ENCODE measurements at regions not wholly inside any gene's neighbourhood (a gene's known extent, or its start where the extent isn't known, plus 50 kb on each side); places are given as distances from the start of the nearest gene placed in this dataset.

DNA sequence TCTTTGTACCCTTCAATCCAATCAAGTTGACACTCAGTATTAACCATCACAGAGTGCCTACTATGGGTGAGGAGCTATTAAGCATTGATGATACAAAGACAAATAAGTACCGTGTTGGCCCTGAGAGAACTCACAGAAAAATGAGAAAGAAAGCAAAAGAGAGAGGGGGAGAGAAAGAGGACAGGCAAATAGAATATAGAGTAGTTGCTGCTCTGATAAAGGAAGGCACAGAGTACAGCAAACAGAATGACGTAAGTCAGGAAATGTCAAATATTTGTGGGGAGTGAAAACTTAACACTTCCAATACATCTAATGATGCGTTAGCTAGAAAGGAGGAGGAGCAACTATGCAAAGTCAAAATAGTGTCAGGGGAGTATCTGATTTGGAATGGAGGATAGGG, 320.6 kb upstream of the KCNH8 start:
- DNase-seq (ENCODE audit: low spot score), result no peak

DNA sequence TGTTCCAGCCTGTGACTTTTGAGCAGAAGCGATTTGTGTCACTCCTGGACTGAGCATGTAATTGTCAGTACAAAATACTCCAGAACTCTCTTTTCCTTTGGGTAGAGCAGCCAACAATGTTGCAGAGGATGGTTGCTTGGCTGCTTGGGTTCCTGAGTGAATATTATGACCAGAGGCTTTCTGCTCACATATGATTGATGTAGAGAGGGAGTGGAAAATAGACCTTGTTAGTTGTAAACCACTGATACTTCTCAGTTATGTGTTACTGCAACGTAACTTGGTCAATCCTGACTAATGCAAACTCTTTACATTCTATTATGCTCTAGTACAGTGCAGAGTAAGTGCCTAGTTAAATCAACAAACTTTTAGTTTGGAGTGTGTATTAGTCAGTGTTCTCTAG, 322.6 kb upstream of the KCNH8 start:
- no peak for DNase-seq (ENCODE audit: low spot score)

DNA sequence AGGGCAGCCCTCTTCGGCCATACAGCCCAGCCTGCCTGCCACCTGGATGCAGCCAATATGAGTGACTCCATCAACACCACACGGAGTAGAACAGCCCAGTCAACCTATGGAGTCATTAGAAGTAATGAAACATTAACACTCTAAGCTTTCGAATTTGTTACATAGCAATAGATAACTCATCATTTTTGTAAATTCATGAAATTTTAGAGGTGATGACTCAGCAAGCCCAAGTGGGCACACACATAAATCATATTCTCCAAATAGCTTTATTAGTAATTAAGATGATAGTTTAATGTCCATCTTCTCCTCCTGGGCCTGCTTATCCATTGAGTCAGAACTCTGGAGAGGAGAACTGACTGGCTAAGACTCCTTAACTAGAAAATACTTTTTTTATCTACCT, 335.0 kb upstream of the KCNH8 start:
- no peak for DNase-seq (ENCODE audit: low spot score)

DNA sequence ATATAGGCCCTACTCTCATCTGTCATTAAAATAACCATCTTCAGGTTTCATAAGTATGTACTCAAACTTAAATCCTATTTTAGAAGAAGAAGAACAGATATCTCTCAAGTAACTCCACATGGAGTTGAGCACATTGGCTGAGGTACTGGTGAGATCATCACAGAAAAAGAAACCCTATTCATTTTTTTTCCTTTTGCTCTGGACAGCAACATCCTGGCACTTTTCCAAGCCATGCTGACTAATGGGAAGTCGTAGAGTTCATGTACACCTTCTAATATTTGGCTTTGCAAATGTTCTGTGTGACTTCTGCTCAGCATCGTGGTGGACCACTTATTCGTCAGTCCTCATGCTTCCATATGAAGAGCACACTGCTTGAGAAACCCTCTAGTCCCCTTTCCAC, 336.0 kb upstream of the KCNH8 start:
- no peak for DNase-seq (ENCODE audit: low spot score)

DNA sequence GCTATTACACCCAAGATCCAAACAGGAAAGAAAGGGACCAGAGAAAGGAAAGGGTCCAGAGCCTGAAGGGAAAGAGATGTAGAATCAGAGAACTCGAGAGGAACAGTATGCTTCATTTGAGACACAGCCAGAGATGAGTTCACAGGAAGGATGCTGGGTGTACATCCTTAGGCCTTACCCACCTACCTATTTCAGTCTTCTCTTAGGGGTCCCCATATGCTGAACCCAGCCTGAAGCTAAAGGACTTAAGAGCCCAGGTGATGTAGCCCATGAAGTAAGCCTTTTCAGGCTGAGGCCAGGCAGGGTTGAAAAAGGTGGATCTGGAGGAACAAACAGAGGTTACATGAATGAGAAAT, 338.0 kb upstream of the KCNH8 start:
- no peak for DNase-seq (ENCODE audit: low spot score)

DNA sequence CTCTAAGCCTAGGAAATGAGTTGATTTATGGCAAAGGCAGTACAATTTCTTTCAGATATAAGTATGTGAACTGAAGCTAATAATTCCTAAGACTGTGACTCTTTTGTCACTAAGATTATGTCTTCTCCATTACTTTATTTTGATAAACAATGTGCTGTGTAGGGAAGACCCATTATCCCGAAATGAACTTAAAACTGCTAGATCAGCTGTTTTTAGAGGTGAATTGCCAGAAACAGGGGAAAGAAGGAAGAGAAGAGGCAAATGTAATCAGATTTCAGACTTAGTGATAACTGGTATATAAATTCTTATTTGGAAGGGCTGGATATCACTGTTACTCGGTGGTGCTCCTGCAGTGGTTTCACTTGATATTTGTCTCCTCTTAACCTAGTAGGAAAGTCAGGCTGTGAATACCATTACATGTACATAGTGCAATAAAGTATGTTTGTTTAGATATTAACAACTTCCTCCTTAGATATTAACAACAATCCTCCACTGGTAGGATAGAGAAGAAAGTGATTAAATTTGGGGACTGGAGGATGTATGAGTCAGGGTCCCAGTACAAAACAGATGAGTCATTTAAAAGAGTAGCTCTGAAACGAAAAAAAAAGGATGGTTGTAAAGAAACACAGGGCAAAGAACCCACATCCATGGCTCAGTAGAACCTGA, 338.5 kb upstream of the KCNH8 start:
- DNase-seq (ENCODE audit: low spot score), result no peak

DNA sequence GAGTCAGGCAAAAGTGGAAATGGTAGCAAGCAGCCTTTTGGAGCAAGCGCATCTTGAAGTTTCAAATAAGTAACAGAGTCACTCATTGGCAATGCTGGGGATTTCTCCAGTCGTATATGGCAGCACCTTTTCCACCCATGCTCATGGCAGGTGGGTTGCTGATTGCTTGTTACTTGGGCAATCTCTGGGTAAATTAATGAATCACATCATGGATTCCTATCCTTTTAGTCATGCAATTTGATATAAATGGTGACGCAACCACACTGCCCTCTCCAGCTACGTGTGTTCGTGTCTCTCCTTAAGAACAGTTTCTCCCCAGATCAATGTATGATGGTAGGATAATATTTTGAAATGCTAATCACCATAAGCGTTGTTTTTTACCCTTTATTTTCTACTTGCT, 339.9 kb upstream of the KCNH8 start:
- no peak for DNase-seq (ENCODE audit: low spot score)

DNA sequence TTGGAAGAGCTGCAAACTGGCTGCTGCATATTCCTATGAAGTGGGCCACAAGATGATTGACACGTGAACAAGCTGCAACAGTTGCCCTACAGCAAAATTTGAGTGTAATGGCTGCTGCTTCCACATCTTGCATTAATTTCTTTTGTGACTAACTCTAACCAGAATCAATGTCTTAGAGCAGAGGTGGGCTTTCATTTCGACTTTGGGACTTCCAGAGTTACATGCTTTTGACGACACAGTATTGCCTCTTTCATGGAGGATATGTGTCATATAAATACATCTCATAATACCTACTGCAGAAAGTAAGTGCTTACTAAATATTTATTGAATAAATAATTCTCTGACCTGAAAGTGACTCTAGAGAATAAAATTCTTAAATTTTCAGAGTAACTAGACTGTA, 340.7 kb upstream of the KCNH8 start:
- DNase-seq (ENCODE audit: low spot score), result no peak

DNA sequence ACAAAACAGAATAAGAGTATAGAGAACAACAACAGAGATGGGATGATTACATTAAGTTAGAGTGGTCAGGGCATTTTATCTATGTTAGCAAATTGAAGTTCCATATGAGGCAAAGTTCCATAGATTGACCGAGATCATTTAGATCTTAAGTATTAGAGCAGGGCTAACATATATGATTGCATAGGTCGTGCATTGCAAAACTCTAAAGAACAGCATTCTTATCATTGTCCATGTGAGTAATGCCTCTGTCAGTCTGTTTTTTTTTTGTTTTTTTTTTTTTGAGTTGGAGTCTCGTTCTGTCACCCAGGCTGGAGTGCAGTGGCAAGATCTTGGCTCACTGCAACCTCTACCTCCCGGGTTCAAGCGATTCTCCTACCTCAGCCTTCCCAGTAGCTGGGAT, 341.7 kb upstream of the KCNH8 start:
- no peak for DNase-seq (ENCODE audit: low spot score)

DNA sequence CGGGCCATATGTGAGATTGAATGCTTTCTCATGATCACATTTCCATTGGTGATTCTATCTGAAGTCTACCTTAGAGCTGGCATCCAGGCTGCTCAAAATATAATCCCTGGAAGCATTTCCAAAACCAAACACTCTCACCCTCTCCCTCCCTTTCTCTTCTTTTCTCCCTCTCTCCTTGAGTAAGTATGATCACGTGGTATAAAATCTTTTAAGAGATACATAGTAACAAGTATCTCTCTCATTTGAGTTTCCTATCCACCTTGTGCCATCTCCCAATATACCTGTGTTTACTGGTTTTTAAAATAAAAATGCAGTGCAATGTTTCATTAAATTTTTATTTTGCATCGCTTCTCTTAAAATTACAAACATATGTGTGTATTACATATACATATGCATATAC, 350.9 kb upstream of the KCNH8 start:
- DNase-seq (ENCODE audit: low spot score), result no peak

DNA sequence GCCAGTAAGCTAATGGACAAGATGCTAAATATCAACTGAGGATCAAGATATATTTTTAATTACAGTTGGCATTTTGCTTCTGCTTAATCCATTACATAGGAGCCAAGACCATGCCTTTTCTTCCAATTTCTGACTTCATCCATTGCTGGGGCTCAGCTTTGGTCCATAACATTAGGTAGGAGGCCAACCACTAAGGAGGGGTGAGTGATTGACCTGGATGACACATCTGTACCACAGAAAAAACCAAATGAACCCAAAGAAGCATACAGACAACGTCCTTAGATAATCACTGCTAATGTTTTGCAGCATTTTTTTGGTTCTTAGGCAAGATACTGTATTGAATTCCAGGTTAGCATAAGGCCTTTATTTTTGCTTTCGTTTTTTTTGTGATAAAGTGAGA, 353.2 kb upstream of the KCNH8 start:
- no peak for DNase-seq (ENCODE audit: low spot score)

DNA sequence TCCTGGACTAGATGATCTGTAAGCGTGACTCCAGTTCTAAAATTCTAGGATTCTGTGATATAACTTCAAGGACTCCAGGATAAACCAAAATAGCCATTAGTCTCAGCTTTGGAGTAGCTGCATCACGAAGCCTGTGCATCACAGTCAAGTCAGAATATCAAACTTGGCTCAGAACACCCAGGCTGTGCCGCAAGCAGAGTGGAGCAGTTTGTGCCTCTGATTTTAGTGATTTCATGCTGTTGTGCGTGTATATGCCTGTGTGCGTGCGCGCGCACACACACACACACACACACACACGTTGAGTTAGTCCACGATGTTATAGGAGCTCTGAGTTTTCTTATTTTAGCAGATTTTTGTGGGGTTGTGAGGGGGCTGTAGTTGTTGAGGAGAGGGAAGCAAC, 356.6 kb upstream of the KCNH8 start:
- no peak for DNase-seq (ENCODE audit: low spot score)

DNA sequence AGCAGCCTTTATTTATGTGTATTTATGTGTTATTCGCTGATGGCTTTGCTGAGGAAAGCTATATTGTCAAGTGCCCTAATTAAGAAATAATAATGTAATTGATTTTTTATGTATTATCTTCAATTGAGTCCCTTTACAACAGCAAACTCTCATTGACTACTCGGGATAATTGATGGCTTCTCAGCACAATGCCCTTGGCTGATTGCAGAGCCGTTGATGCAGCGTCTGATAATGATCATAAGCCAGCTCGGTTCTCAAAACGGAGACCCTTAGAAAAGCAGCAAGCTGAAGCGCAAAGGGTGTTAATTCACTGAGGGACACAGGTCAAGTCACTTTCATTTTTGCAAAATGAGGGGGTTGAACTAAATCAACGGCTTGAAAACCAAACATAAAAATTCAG, 357.1 kb upstream of the KCNH8 start:
- DNase-seq (ENCODE audit: low spot score), result no peak

DNA sequence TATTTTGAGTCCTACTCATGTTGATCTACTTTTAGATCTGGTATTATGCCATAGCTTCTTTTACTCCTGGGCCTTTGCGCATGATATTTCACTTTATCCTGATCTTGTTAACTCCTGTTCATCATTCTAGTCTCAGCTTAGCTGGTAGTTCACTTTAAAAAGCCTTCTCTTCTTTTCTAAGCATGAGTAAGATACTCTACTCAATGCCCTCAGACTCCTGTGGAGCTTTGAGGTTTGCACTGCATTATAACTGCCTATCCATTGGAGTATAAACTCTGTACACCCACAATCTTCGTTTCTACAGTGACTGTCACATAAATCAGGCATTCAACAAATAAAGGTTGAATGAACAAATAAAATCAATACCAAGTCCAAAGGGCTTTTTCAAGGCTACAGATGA, 357.9 kb upstream of the KCNH8 start:
- no peak for DNase-seq (ENCODE audit: low spot score)

DNA sequence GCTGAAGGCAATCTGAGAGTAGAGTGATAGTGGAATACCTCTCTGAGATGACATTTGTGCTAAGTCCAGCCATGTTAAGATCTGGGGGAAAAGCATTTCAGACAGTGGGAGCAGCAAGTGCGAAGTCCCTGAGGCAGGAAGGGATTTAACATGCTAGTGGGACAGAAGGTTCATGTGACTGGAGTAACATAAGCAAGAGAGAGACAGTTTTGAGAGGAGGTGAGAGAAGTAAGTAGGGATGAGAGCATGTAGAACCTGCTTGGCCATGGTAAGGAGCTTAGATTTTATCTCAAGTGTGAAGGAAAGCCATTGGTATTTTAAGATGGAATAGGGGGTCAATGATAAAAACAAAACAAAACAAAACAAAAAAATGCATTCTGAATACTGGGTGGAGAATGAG, 358.6 kb upstream of the KCNH8 start:
- no peak for DNase-seq (ENCODE audit: low spot score)

DNA sequence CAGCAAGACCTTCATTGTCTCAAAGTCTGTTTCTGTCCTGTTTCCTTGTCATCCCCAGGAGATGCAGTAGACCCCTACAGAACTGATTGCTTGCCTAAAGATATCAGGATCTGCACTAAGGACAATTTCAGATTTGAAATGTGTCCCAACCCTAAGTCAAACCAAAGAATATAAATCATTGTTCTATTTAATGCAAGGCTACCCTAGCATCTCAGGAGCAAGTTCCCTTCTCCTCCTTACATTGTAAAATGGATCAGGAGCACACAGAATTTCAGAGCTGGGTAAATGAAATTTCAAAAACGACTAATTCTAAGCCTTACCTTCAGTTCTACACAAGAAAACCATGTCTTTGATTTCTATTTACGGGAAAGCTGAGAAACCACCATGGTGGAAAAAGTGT, 360.9 kb upstream of the KCNH8 start:
- DNase-seq (ENCODE audit: low spot score), result no peak

DNA sequence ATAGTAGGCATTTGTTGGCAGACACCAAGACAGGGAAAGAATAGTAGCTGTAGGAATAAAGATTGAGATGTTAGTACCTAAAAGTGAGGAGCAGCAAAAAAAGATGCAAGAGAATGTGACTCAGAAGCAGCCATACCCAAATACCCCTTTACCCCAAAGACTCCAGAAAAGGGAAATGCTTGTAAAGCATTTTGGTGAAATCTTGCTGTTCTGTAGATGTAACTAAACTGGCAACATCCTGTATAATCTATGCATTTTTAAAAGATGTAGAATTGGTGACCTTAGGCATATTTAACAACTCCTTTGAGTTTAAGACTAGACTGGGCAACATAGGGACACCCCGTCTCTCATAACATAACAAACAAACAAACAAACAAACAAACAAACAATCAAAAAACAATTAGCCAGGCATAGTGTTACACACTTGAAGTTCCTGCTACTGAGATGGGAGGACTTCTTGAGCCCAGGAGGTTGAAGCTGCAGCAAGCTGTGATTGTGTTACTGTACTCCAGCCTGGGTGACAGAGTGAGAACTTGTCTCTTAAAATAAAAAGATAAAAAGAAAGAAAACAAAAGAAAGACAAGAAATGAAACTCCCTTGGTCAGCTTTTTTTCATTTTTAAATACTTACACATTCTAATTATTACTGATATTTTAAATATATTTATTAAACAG, 361.5 kb upstream of the KCNH8 start:
- no peak for DNase-seq (ENCODE audit: low spot score)

DNA sequence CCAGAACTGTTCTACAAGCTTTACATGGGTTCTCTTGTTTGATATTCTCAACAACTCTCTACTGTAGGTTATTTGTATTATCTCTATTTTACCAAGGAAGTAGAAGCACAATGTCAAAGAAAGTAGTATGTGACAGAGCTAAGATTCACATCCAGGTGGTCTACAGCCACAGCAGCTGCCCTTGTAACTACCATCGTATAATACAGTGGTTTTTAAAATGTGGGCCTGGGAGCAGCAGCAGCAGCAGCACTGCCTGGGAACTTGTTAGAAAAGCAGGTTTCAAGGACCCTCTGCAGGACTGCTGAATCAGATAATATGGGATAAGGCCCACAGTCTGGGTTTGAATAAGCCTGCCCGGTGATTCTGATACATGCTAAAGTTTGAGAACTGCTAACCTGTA, 357.1 kb upstream of the SATB1 start:
- no peak for DNase-seq (ENCODE audit: low spot score)

DNA sequence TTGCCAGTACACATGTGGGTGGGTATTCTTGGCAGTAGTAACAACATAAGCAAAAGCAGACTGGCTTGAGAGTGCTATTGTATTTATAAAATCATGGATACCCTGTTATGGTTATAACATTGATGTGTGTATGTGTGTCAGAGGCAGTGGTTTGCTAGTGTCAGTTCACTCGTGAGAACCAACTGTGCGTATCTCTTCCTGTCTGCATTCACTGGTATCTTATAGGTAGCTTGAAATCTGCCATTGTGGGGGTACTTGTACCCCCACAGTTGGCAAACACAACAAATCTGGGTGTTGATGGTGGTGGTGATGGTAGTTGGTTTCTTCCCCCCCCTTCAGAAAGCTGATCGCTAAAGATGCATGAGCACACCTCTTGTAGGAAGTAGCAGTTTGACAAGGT, 355.8 kb upstream of the SATB1 start:
- no peak for DNase-seq (ENCODE audit: low spot score)

DNA sequence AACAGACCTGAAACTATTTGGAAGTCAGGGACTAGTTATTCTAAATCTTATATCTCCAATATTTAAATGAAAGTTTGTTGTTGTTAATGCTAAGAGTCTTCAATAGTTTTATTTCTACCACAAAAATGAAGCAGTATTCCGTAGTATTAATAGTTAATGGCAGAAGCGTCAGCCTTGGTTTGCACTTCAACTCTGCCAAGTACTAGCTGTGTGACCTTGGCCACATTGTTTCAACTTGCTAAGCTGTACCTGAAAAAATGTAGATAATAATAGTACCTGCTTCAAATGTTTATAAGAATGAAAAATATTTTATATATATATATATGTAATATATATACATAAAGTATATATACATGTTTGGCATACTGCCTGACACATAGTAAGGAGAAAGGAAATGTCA, 354.6 kb upstream of the SATB1 start:
- DNase-seq (ENCODE audit: low spot score), result no peak

DNA sequence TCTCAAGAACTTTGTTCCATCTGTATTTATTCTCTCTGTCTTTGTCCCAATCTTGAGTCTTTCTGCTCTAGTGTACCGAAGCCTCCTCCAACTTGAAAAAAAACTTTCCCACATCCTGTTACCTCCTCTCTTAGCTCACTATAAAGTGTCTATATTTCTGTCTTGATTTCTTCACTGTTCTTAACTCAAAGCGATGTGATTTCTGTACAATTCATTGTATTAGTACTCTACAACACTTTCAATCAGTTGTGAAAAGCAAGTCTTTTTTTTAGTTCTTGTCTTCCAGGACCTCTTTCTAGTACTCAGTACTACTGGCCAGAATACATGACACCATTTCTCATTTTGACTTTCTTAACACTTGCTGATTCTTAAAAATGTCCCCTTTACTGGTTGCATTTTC, 353.5 kb upstream of the SATB1 start:
- no peak for DNase-seq (ENCODE audit: low spot score)

DNA sequence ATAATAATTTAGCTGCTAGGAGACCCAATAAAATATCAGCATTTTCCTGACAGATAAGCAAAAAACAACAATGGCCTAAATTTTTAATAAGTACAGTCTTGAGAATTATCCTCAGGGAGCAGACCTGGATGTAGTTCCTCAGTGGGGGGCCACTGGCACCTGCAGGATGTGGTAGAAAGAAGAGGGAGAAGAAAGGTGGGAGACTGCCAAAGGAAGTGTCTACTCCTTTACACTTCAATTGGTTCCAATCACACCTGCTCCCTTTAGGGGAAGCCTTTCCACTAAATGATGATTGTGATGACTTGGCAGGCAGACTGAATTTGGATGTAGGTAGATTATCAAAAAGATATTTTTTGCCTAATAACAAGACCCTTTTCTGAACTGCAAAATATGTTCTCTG, 353.0 kb upstream of the SATB1 start:
- DNase-seq (ENCODE audit: low spot score), result no peak

DNA sequence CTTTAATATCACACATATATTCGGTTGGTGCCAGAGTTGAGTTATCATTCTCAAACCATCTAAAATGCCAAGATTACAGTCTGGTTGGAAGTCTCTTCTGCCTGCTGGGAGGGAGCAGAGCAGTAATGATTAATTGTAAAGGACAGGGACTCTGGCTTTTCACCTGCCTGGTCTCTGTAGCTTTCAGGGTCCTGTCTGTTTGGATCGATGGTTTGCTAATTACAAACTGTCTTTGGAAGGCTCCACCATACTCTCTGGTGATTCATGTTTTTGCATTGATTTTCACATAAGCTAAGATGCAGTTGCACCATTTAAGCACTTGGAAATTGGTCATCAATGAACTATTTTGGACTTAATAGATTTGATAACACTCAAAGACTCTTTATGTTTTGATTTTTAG, 350.4 kb upstream of the SATB1 start:
- DNase-seq (ENCODE audit: low spot score), result no peak

DNA sequence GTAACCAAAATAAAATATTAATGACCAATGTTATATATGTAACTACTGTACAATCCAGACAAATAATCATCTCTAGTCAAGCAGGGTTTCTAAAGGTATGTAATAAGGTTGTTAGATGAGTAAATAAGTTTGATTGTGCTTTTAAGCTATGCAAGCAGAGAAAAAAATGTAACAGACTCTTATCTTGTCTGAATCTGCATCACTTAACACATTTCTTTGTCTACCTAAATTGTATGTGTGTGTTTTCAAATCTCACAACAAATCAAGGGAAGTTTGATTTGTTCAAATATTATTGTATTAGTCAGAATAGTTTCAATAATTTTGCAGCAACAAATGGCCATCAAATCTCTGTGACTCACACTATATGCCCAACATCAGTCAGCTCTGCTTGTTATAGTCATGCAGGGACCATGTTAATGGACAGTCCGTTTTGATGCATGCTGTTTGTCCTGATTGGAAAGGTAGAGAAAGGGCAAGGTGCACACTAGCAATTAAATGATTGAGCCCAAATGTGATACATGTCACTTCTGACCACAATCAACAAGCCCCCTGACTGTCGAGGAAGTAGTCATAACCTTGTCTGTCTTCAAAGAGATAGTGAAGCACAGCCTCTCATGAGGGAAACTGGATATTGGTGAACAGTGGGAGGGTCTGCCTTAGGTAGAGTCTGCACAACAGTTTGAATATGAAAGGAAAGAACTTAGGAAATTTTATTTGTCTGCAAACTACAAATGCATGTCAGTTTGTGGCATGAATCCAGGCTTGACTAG, 349.4 kb upstream of the SATB1 start:
- DNase-seq (ENCODE audit: low spot score), result no peak

Data from D341Med (cell line).